Stimulated activated CD4-positive, alpha-beta T cell treated with anti-CD3 and anti-CD28 coated beads, Interleukin-4, amount 100 ng/mL, for 48 hours (primary cell): ENCODE measurements at regions not wholly inside any gene's neighbourhood (a gene's known extent, or its start where the extent isn't known, plus 50 kb on each side); places are given as distances from the start of the nearest gene placed in this dataset.
"Not testable (repeated sequence)": the region's sequence is repeated elsewhere in the genome, so short reads cannot be mapped to it uniquely, and the experiment has no call there.

Source experiments
- DNase-seq, 2 donors: peaks; one replicate each; pipeline ENCODE4 v3.0.0-alpha.2; 2020; ENCODE audit warnings: low read depth in 2 of 2

DNA sequence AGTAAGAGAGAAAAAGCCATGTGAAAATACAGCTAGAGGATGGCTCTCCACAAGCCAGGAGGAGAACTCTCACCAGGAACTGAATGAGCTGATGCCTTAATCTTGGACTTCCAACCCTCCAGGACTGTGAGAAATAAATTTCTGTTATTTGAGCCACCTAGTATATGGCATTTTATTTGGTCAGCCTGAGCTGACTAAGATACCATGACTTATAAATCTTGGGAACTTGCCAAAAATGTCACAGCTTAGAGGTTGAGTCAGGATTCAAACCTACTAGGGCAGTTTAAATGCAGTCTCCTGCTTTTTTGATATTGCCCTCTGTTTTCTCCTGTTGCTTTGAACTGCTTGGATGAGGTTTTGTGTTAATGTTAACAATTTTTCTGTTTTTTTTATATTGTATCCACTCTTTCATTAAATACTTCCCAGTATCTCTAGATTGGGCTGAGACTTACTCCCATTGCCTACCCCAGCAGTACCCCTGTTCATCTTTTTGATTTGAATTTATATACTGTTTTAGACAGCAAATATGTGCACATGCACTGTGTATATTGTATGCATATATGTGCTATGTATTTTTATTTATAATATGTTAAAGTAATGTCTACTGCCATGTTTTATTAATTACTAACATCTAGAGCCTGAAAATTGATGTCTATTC is 1223.2 kb downstream of the OTOL1 start:
- DNase-seq, result no peak

DNA sequence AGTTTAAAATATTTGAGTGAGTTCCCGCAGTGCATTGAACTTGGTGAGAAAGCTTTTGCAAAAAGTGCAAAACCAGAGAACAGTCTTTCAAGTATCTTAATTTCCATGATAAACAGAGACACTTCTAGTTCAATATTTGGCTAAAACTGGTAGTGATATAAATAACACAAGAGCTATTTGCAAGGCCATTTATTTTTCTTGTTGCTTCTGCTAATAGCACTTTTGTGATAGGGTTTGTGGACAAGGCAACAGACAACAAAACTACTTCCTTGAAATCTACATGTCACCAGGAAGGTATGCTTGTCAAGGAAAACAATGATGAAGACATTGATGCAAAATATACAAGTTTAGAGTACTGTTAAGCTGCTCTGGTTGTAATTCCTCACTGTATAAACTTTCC is 1225.1 kb downstream of the OTOL1 start:
- DNase-seq, result no peak

- no peak for DNase-seq
Measured at GRCh38 chr3:162722337-162722736, 1225.7 kb downstream of the OTOL1 start.

DNA sequence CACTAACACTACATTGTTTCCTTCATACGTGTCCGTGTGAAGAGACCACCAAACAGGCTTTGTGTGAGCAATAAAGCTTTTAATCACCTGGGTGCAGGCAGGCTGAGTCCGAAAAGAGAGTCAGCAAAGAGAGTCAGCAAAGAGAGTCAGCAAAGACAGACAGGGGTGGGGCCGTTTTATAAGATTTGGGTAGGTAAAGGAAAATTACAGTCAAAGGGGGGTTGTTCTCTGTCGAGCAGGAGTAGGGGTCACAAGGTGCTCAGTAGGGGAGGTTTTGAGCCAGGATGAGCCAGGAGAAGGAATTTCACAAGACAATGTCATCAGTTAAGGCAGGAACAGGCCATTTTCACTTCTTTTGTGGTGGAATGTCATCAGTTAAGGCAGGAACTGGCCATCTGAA is 1226.2 kb downstream of the OTOL1 start:
- not testable (repeated sequence) for DNase-seq

DNA sequence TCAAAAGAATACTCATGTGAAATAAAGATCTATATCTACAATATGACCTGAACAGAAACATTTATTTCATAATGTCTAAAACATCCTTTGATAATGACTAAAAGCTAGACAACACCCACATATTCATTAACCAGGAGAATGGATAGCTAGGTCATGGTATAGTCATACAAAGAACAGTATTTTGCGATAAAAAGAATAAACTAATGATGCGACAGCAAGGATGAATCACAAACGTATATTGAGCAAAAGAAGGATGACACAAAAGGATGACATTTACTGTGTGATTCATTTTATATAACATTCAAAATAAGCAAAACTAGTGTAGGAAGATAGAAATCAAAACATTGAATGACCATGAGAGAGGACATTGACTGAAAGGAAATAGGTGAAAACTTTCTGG is 1233.1 kb downstream of the OTOL1 start:
- no peak for DNase-seq

GRCh38 chr3:162731961-162732360 is 1235.4 kb downstream of the OTOL1 start:
- DNase-seq, result not testable (repeated sequence)

DNA sequence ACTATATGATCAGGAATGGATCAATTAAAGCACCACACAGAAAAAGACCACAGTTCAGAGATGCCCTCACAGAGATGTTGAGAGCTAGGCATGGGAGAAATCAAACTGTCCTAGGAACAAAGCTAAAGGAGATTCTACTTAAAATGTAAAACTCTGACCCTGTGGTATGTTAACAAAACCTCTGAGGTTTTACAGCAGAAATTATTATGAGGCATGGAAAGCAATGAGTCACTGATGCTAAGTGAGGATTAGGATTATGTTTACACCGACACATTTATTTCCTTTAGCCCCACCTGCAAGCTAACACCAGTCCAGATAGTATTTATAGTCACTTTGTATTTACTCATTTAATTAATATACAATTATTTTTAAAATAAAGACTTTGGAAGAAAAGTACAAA is 1242.2 kb downstream of the OTOL1 start:
- DNase-seq, result no peak

GRCh38 chr3:162740941-162741596 is 1244.5 kb downstream of the OTOL1 start:
- DNase-seq, result no peak

GRCh38 chr3:162742159-162742717 is 1245.6 kb downstream of the OTOL1 start:
- DNase-seq, result no peak

GRCh38 chr3:162743091-162743490 is 1246.5 kb downstream of the OTOL1 start:
- DNase-seq, result no peak

DNA sequence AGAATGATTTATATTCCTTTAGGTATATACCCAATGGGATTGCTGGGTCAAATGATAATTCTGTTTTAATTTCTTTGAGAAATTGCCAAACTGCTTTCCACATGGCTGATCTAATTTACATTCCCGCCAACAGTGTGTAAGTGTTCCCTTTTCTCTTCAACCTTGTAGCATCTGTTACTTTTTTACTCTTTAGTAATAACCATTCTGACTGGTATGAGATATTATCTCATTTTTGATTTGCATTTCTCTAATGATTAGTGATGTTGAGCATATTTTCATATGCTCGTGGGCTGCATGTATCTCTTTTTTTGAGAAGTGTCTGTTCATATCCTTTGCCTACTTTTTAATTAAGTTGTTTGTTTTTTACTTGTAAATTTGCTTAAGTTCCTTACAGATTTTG is 1264.2 kb downstream of the OTOL1 start:
- no peak for DNase-seq

- DNase-seq, result no peak
Measured at GRCh38 chr3:162764051-162764807, 1267.6 kb downstream of the OTOL1 start.

DNA sequence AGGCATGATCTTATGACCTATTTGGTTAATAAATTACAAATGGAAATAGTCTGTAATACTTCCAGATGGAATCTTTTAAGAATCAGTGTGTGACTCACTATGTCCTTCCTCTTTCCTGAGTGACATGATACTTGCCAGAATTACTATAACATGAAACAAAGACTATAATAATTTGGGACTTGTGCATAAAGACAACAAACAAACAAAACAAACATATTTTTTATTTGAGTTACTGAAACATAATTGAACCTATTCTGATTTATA is 1268.1 kb downstream of the OTOL1 start:
- no peak for DNase-seq

DNA sequence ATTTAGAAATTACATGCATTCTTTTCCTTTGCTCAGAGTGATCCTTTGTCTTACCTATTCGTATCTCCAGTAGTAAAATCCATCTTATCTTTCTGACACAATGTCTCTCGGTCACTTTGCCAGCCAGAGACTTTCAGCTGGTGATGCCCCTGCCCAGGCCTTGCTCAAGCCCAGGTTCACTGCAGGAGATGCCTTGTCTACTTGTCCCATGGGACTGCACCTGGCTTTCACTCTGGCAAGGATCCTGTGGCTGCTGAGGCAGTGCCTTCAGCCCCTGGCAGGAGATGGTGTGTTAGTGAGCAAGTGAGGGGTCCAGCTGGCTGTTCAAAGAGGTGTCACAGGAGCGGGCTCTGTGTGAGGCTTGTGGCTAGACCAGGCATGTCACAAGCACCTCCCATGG is 1268.9 kb downstream of the OTOL1 start:
- DNase-seq, result no peak

GRCh38 chr3:162769564-162769963 is 1273.0 kb downstream of the OTOL1 start:
- no peak for DNase-seq

DNA sequence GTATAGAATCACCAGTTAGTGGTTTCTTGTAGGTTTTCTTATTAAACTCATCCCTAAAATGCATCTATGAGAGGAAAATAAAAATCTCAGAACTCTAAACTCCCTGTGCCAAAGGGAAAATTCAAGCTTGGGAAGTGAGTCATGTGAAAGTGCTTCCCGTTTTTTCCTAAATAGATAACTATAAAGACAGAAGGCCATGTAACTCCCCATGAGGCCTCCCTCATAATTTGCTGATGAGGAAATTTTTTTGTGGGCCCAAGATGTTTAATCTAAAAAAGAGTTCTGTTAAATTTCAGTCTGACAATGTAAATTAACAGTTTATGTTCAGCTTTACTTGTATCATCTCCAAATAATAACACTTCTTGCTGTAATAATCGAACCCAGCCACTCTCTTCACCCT is 1273.9 kb downstream of the OTOL1 start:
- no peak for DNase-seq

- no peak for DNase-seq
Measured at GRCh38 chr3:162774613-162775100, 1278.0 kb downstream of the OTOL1 start.

GRCh38 chr3:162776148-162776547 is 1279.5 kb downstream of the OTOL1 start:
- DNase-seq, result no peak

DNA sequence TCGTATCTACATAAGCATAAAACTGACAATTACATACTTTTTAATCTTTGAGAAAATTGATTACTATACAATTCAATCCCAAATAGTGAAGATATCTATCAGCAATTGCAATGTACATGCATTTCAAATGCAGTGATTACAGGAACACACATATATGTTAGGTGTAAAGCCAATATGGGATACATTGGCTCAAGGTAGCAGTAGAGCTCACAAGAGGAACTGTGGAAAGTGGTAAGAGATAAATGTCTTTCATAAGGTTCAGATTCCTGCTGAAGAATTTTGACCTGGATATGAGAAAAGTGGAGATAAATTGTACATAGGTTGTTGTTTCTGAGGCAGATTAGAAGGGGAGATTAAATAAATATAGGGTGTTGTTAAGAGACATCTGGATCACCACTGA is 1280.5 kb downstream of the OTOL1 start:
- no peak for DNase-seq

GRCh38 chr3:162780313-162780712 is 1283.7 kb downstream of the OTOL1 start:
- DNase-seq, result no peak

GRCh38 chr3:162799910-162800309 is 1303.3 kb downstream of the OTOL1 start:
- no peak for DNase-seq

DNA sequence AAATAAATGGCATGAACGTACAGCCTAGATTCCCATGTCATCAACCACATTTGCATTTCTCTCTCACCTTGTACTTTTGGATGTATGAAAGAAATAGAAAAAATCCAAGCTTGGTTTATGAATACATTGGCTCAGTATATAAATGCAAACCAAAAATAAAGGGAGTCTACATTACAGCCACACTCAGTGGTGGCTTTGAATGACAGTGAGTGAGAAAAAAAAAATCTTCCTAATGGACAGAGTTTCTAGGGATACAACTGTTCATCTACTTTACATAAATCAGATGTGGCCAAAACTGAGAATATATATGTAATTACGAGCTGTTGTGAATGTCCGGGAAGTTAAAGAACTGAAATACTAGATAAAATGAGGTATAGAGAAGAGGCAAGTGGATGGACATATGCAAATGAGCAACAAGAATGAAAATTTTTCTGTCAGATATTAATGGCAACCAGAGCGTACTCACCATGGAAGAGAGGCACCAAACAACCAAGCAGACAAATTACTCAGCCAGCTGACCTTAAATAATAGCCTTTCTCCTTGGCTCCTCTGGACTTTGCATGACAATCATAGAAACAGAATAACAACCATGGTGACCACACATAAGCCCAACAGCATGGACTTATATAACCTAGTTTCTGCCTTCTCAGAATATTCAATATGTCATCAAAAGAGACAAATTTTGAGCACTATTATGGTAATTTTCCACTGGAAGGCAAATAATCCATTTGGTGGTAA is 1305.8 kb downstream of the OTOL1 start:
- no peak for DNase-seq
